GM12892 (cell line): ENCODE measurements at regions not wholly inside any gene's neighbourhood (a gene's known extent, or its start where the extent isn't known, plus 50 kb on each side); places are given as distances from the start of the nearest gene placed in this dataset.

Experiments
- POLR2A ChIP-seq: IDR thresholded peaks from 2 replicates; pipeline ENCODE4 v1.6.1; 2011; ENCODE audit warnings: low read depth, low read length, control low read depth
- TAF1 ChIP-seq: IDR thresholded peaks from 2 replicates; pipeline ENCODE4 v1.6.1; 2011; ENCODE audit warnings: low read depth, mild to moderate bottlenecking, control low read depth, low read length, borderline replicate concordance

DNA sequence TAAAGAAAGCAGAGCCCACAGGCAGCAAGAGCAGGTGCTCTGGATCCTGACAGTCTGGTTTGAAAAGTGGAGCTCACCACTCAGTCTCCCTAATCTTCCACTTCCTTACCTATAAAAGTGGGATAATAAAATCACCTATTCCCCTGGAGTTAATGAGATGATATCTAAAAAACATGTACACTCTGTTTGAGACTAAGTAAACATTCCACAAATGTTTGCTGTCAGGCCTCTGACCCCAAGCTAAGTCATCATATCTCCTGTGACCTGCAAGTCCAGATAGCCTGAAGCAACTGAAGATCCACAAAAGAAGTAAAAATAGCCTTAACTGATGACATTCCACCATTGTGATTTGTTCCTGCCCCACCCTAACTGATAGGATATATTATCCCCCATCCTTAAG lies 1324.5 kb downstream of the XPNPEP1 start:
- no peak for TF ChIP-seq POLR2A
- TF ChIP-seq TAF1: no peak
